ENCODE measurements at regions not wholly inside any gene's neighbourhood (a gene's known extent, or its start where the extent isn't known, plus 50 kb on each side); places are given as distances from the start of the nearest gene placed in this dataset.

GRCh38 chr4:61068745-61069144, 131.4 kb upstream of the ADGRL3 start:
- DNase-seq, result no peak

GRCh38 chr4:61070269-61070668, 129.9 kb upstream of the ADGRL3 start:
- DNase-seq, result no peak

- no peak for DNase-seq
Measured at GRCh38 chr4:61079427-61079826, 120.7 kb upstream of the ADGRL3 start.

GRCh38 chr4:61079976-61080375, 120.2 kb upstream of the ADGRL3 start:
- no peak for DNase-seq

- no peak for DNase-seq
Measured at GRCh38 chr4:61085534-61085933, 114.6 kb upstream of the ADGRL3 start.

- DNase-seq, result no peak
Measured at GRCh38 chr4:61086357-61086756, 113.8 kb upstream of the ADGRL3 start.

GRCh38 chr4:61086979-61087378, 113.1 kb upstream of the ADGRL3 start:
- no peak for DNase-seq

GRCh38 chr4:61094854-61095598, 105.1 kb upstream of the ADGRL3 start:
- no peak for DNase-seq

- DNase-seq, result no peak
Measured at GRCh38 chr4:61128682-61129081, 71.4 kb upstream of the ADGRL3 start.

- DNase-seq, result no peak
Measured at GRCh38 chr4:61129971-61130370, 70.2 kb upstream of the ADGRL3 start.

- DNase-seq, result no peak
Measured at GRCh38 chr4:61143461-61143860, 56.7 kb upstream of the ADGRL3 start.

- DNase-seq, result no peak
Measured at GRCh38 chr4:61149278-61149677, 50.8 kb upstream of the ADGRL3 start.
